ENCODE measurements at regions not wholly inside any gene's neighbourhood (a gene's known extent, or its start where the extent isn't known, plus 50 kb on each side); places are given as distances from the start of the nearest gene placed in this dataset.

- H3K27me3 Mint-ChIP-seq (ENCODE audit: unreplicated experiment): no peaks in the 10 kb centered on the region
- no peak overlapping the region for H3K4me3 Mint-ChIP-seq (ENCODE audit: unreplicated experiment)
- H3K9me3 Mint-ChIP-seq (ENCODE audit: unreplicated experiment): no peaks in the 10 kb centered on the region
- peaks cover 36% of the 10 kb centered on the region for H3K4me1 Mint-ChIP-seq (ENCODE audit: unreplicated experiment)
- H3K36me3 Mint-ChIP-seq (ENCODE audit: unreplicated experiment): no peaks in the 10 kb centered on the region
- peak; percentile 79 for DNase-seq (ENCODE audit: extremely low spot score, unreplicated experiment)
- no peak for TF ChIP-seq CTCF (IDR thresholded peaks at IDR 0.05)
- no peak overlapping the region for H3K27ac Mint-ChIP-seq (ENCODE audit: unreplicated experiment)
These were observed 202.0 kb downstream of the AUH start for GRCh38 chr9:91159664-91160121.

GRCh38 chr9:91160181-91160580, 201.5 kb downstream of the AUH start:
- TF ChIP-seq CTCF (IDR thresholded peaks at IDR 0.05): no peak
- Mint-ChIP-seq H3K27ac (ENCODE audit: unreplicated experiment) (no peak overlapping the region), H3K4me3 (ENCODE audit: unreplicated experiment) (no peak overlapping the region), H3K27me3 (ENCODE audit: unreplicated experiment) (no peaks in the 10 kb centered on the region), H3K9me3 (ENCODE audit: unreplicated experiment) (no peaks in the 10 kb centered on the region), H3K36me3 (ENCODE audit: unreplicated experiment) (no peaks in the 10 kb centered on the region), H3K4me1 (ENCODE audit: unreplicated experiment) (peaks cover 41% of the 10 kb centered on the region)
- peak; percentile 77 for DNase-seq (ENCODE audit: extremely low spot score, unreplicated experiment)

GRCh38 chr9:91160599-91161464, 200.9 kb downstream of the AUH start:
- Mint-ChIP-seq H3K36me3 (ENCODE audit: unreplicated experiment) (no peaks in the 10 kb centered on the region), H3K27me3 (ENCODE audit: unreplicated experiment) (no peaks in the 10 kb centered on the region), H3K4me1 (ENCODE audit: unreplicated experiment) (peaks cover 45% of the 10 kb centered on the region), H3K4me3 (ENCODE audit: unreplicated experiment) (no peak overlapping the region), H3K9me3 (ENCODE audit: unreplicated experiment) (no peaks in the 10 kb centered on the region), H3K27ac (ENCODE audit: unreplicated experiment) (no peak overlapping the region)
- TF ChIP-seq CTCF (IDR thresholded peaks at IDR 0.05): no peak
- peak; percentile 80 for DNase-seq (ENCODE audit: extremely low spot score, unreplicated experiment)

GRCh38 chr9:91161465-91162300, 200.0 kb downstream of the AUH start:
- no peak for TF ChIP-seq CTCF (IDR thresholded peaks at IDR 0.05)
- Mint-ChIP-seq H3K36me3 (ENCODE audit: unreplicated experiment) (no peaks in the 10 kb centered on the region), H3K9me3 (ENCODE audit: unreplicated experiment) (no peaks in the 10 kb centered on the region), H3K27me3 (ENCODE audit: unreplicated experiment) (no peaks in the 10 kb centered on the region), H3K4me3 (ENCODE audit: unreplicated experiment) (no peak overlapping the region), H3K27ac (ENCODE audit: unreplicated experiment) (peak overlapping the region; percentile 88), H3K4me1 (ENCODE audit: unreplicated experiment) (peaks cover 52% of the 10 kb centered on the region)
- peak; percentile 56 for DNase-seq (ENCODE audit: extremely low spot score, unreplicated experiment)

- TF ChIP-seq CTCF (IDR thresholded peaks at IDR 0.05): no peak
- Mint-ChIP-seq H3K27me3 (ENCODE audit: unreplicated experiment) (no peaks in the 10 kb centered on the region), H3K36me3 (ENCODE audit: unreplicated experiment) (no peaks in the 10 kb centered on the region), H3K27ac (ENCODE audit: unreplicated experiment) (peak overlapping the region; percentile 88), H3K4me1 (ENCODE audit: unreplicated experiment) (peaks cover 58% of the 10 kb centered on the region), H3K4me3 (ENCODE audit: unreplicated experiment) (no peak overlapping the region), H3K9me3 (ENCODE audit: unreplicated experiment) (no peaks in the 10 kb centered on the region)
- peak; percentile 51 for DNase-seq (ENCODE audit: extremely low spot score, unreplicated experiment)
These were observed 199.4 kb downstream of the AUH start for GRCh38 chr9:91162311-91162710.
